ENCODE measurements at regions not wholly inside any gene's neighbourhood (a gene's known extent, or its start where the extent isn't known, plus 50 kb on each side); places are given as distances from the start of the nearest gene placed in this dataset.

- peak; percentile 22; the same call in 1 of the 2 replicates for TF ChIP-seq CTCF (conservative IDR thresholded peaks at IDR 0.05)
- TF ChIP-seq EZH2 (IDR thresholded peaks at IDR 0.05; ENCODE audit: low read depth) = no peak
These were observed 535.9 kb upstream of the VRK2 start for GRCh38 chr2:57510704-57511103.

All from PC-9 (cell line).